ENCODE measurements at regions not wholly inside any gene's neighbourhood (a gene's known extent, or its start where the extent isn't known, plus 50 kb on each side); places are given as distances from the start of the nearest gene placed in this dataset.
"Not testable (repeated sequence)": the region's sequence is repeated elsewhere in the genome, so short reads cannot be mapped to it uniquely, and the experiment has no call there.

- not testable (repeated sequence) for TF ChIP-seq POLR2AphosphoS5 (IDR thresholded peaks at IDR 0.05); CTCF (IDR thresholded peaks at IDR 0.05 in 8 of 11, conservative IDR thresholded peaks at IDR 0.05 in 3 of 11); POLR2A (IDR thresholded peaks at IDR 0.05)
Observed at GRCh38 chr10:108599317-108599716, 1324.0 kb downstream of the XPNPEP1 start.

Measured in spleen (tissue), 7 donors.